ENCODE measurements at regions not wholly inside any gene's neighbourhood (a gene's known extent, or its start where the extent isn't known, plus 50 kb on each side); places are given as distances from the start of the nearest gene placed in this dataset.
A peak's percentile ranks its signal among the peaks of the same experiment; 100 is the strongest.

DNA sequence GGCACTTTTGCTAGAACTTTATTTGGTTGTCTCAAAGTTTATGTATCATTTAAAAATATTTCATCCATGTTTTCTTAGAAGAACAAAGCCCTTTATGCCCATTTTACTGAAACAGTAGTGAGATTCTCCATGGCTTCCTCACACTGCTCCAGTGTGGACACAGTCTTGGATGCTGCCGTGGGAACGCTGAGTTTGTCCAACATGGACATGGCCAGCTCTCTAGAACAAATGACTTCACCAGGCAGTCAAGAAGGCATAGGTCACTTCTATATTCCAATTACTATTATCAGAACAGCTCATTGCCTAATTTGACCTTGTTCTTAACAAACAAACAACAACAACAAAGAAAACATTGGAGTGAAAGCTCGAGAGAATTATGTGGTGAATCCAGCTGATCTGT, 414.1 kb upstream of the ID2 start:
- TF ChIP-seq, protein P1, sequence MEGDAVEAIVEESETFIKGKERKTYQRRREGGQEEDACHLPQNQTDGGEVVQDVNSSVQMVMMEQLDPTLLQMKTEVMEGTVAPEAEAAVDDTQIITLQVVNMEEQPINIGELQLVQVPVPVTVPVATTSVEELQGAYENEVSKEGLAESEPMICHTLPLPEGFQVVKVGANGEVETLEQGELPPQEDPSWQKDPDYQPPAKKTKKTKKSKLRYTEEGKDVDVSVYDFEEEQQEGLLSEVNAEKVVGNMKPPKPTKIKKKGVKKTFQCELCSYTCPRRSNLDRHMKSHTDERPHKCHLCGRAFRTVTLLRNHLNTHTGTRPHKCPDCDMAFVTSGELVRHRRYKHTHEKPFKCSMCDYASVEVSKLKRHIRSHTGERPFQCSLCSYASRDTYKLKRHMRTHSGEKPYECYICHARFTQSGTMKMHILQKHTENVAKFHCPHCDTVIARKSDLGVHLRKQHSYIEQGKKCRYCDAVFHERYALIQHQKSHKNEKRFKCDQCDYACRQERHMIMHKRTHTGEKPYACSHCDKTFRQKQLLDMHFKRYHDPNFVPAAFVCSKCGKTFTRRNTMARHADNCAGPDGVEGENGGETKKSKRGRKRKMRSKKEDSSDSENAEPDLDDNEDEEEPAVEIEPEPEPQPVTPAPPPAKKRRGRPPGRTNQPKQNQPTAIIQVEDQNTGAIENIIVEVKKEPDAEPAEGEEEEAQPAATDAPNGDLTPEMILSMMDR (IDR thresholded peaks at IDR 0.05; ENCODE audit: unreplicated experiment in 3 of 3), result no peak
- H3K27ac Mint-ChIP-seq, result no peak overlapping the region
- H3K4me3 Mint-ChIP-seq, result no peak overlapping the region
- H3K36me3 Mint-ChIP-seq (ENCODE audit: low read depth), result no peaks in the 10 kb centered on the region
- H3K4me1 Mint-ChIP-seq, result no peaks in the 10 kb centered on the region
- H3K27me3 Mint-ChIP-seq (ENCODE audit: low read depth), result peaks cover 4% of the 10 kb centered on the region
- H3K9me3 Mint-ChIP-seq, result no peaks in the 10 kb centered on the region

DNA sequence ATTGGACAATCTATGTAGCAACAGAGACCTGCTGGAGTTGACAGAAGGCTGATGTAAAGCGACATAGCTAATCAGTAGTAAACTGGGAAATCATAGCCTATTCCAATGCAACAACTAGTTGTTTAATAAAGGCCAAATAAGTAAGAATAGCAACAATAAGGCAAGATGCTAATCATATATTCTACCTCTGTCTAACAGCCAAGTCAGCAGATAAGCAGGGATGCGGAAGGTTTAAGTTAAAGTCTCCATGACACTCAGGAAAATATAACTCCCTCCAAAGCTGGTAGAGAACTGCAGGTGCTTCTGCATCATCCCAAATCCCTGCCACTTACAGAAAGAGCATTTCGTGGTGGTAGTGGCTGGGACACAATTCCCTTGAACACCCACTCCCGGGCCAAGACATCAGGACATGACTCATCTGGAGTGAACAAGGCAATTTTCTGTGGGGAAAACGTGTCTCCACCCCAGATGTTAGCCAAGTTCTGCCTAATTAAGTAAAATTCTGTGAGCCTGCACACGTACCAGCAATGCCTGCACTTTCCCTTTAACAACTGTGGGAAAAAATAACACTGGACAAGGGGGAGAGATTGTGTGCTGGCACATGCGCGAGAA, 413.6 kb upstream of the ID2 start:
- TF ChIP-seq, protein P1 (IDR thresholded peaks at IDR 0.05; ENCODE audit: unreplicated experiment in 3 of 3), result no peak
- H3K9me3 Mint-ChIP-seq, result no peaks in the 10 kb centered on the region
- no peaks in the 10 kb centered on the region for H3K4me1 Mint-ChIP-seq
- peaks cover 4% of the 10 kb centered on the region for H3K27me3 Mint-ChIP-seq (ENCODE audit: low read depth)
- no peaks in the 10 kb centered on the region for H3K36me3 Mint-ChIP-seq (ENCODE audit: low read depth)
- H3K4me3 Mint-ChIP-seq, result no peak overlapping the region
- H3K27ac Mint-ChIP-seq, result no peak overlapping the region

DNA sequence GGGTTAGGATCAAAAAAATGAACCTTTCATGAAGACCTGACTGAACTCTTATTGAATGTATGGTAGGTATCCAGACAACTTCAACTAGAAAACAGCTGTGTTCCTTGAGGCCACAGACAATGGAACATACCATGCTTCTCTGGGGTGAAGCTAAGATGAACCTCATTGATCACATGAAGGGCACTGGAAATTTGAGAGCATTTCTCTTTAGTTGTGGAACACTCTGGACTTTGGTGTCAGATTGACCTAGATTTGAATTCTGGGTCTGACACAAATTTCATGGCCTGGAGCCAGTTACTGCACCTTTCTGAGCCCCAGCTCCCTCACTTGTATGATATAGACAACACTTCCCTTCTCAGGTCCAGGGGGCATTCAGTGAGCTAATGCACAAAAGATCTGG, 411.2 kb upstream of the ID2 start:
- TF ChIP-seq, protein P1 (IDR thresholded peaks at IDR 0.05; ENCODE audit: unreplicated experiment in 3 of 3), result no peak
- Mint-ChIP-seq H3K4me3 (no peak overlapping the region), H3K27ac (no peak overlapping the region), H3K27me3 (ENCODE audit: low read depth) (peaks cover 4% of the 10 kb centered on the region), H3K36me3 (ENCODE audit: low read depth) (no peaks in the 10 kb centered on the region), H3K4me1 (no peaks in the 10 kb centered on the region), H3K9me3 (peaks cover 5% of the 10 kb centered on the region)

DNA sequence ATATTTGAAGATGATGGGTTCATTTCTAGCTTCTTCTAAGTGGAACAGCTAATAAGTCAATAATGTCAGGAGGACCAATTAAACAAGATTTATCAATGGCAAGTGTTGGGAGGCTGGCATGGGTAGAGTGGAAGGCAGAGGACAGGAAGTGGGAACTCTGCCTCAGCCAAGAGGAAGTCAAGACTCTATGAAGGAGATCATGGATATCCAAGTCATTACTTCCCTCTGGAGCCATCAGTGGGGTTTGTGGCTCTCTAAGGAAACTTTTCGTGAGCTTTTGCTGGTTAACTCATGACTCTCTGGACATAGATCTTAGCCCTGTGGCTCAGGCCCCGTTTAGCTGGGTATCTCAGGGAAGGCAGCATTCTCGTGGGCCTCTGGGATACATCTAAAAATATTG, 410.4 kb upstream of the ID2 start:
- Mint-ChIP-seq H3K27me3 (ENCODE audit: low read depth) (peaks cover 4% of the 10 kb centered on the region), H3K27ac (no peak overlapping the region), H3K4me3 (no peak overlapping the region), H3K36me3 (ENCODE audit: low read depth) (no peaks in the 10 kb centered on the region), H3K4me1 (no peaks in the 10 kb centered on the region), H3K9me3 (peaks cover 5% of the 10 kb centered on the region)
- TF ChIP-seq, protein P1 (IDR thresholded peaks at IDR 0.05; ENCODE audit: unreplicated experiment in 3 of 3), result no peak

DNA sequence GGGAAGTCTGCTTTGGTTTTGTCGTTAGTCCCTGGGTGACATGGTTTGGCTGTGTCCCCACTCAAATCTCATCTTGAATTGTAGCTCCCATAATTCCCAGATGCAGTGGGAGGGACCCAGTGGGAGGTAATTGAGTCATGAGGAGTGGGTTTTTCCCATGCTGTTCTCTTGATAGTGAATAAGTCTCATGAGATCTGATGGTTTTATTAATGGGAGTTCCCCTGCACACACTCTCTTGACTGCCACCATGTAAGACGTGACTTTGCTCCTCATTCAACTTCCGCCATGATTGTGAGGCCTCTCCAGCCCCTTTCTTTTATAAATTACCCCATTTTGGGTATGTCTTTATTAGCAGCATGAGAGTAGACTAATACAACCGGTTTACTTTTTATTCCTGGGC, 405.8 kb upstream of the ID2 start:
- Mint-ChIP-seq H3K4me3 (no peak overlapping the region), H3K27me3 (ENCODE audit: low read depth) (peaks cover 3% of the 10 kb centered on the region), H3K9me3 (peaks cover 5% of the 10 kb centered on the region), H3K36me3 (ENCODE audit: low read depth) (no peaks in the 10 kb centered on the region), H3K4me1 (peaks cover 9% of the 10 kb centered on the region), H3K27ac (no peak overlapping the region)
- TF ChIP-seq, protein P1 (IDR thresholded peaks at IDR 0.05; ENCODE audit: unreplicated experiment in 3 of 3), result no peak

DNA sequence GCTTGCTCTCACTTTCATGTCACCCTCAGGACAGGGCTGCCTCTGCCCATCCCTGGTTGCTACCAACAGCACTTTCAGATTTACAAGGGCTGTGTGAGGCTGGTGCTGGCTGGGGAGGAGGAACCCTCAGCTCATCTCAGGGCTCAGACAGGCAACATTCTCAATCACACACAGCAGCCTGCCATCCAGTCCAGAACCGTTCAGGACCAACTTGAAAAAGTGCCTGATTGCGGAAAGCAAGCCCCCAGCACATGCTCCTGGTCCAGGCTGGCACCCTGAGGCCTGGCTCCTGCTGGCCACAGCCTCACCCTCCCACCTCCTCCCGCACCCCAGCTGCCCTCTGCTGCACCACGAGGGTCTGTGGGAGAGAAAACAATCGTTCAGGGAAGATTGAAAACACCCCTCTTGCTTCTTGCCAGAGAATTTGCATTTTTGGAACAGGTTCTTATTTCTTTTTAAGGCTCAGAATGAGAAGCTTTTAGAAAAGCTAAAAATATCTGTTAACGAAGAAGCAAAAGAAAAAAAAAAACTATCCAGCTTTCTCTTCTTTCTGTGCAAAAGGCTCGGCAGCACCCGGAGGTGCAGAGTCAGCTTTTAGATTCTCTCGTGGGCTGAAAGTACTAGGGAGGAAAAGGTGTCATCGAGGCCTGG, 403.8 kb upstream of the ID2 start:
- H3K36me3 Mint-ChIP-seq (ENCODE audit: low read depth), result no peaks in the 10 kb centered on the region
- peak overlapping the region in 2 of 3 experiments; percentile 92 to 98 for H3K27ac Mint-ChIP-seq
- H3K9me3 Mint-ChIP-seq, result peaks cover 5% of the 10 kb centered on the region
- H3K27me3 Mint-ChIP-seq (ENCODE audit: low read depth), result peaks cover 6% of the 10 kb centered on the region
- H3K4me3 Mint-ChIP-seq, result peak overlapping the region in 2 of 3 experiments; percentile 26 to 69
- peaks cover 15% of the 10 kb centered on the region for H3K4me1 Mint-ChIP-seq
- TF ChIP-seq, protein P1 (IDR thresholded peaks at IDR 0.05; ENCODE audit: unreplicated experiment in 3 of 3), result no peak

All from nephron (organoid).